ENCODE measurements at regions not wholly inside any gene's neighbourhood (a gene's known extent, or its start where the extent isn't known, plus 50 kb on each side); places are given as distances from the start of the nearest gene placed in this dataset.

- peaks cover 0 to 3% of the 10 kb centered on the region in 2 experiments; a peak in 2 of 5 replicates for H3K4me1 ChIP-seq (replicated peaks in 1 of 2; ENCODE audit: control insufficient read depth in 2 of 2, insufficient read depth in 2 of 2, low read length in 2 of 2)
- no peak overlapping the region for H3K4me2 ChIP-seq (ENCODE audit: insufficient read depth, low read length)
- no peak for TF ChIP-seq E2F1 (CRISPR knock-in tag; IDR thresholded peaks at IDR 0.05)
- TF ChIP-seq ELF1 (tag; IDR thresholded peaks at IDR 0.05) = no peak
- TF ChIP-seq L3MBTL2 (IDR thresholded peaks at IDR 0.05) = no peak
- no peak for ATAC-seq
- H3K9me3 ChIP-seq (replicated peaks; ENCODE audit: control insufficient read depth, insufficient read depth, low read depth, low read length) = no peaks in the 10 kb centered on the region
- no peaks in the 10 kb centered on the region for H4K20me1 ChIP-seq (replicated peaks; ENCODE audit: control insufficient read depth, insufficient read depth, low read length)
- H2AFZ ChIP-seq (ENCODE audit: low read depth, low read length) = no peak overlapping the region
- no peaks in the 10 kb centered on the region for H3K79me2 ChIP-seq (ENCODE audit: control insufficient read depth, insufficient read depth, low read length)
- BruUV-seq (replicated peaks) = no TSS peak
- H3K4me3 ChIP-seq = no peak overlapping the region
- no peak overlapping the region for H3K27ac ChIP-seq (ENCODE audit: extremely low read depth, low read depth, low read length)
- no peaks in the 10 kb centered on the region for H3K9me1 ChIP-seq (ENCODE audit: control insufficient read depth, insufficient read depth, low read length)
- intact Hi-C loops (cut with micrococcal nuclease) (no loop called here), in situ Hi-C loops (cut with MboI) (no loop called here)
- WGBS (ENCODE audit: insufficient coverage, low coverage, missing lambda C conversion rate) = 86% methylated on average over 3 of the region's 3 CpGs
- peaks cover 65% of the 10 kb centered on the region for H3K36me3 ChIP-seq (ENCODE audit: control insufficient read depth, insufficient read depth, low read length)
- no peak for FAIRE-seq
- ChIA-PET CTCF (ENCODE audit: low intra/inter-chr PET ratio) (no interaction called here), POLR2A (interaction anchor here (1.0 to 1.7 kb wide), 2 partner anchors 15 to 90 kb away, joined by 3 to 8 read pairs; no protein-coding TSS in a partner anchor)
- no peaks in the 10 kb centered on the region for H3K27me3 ChIP-seq (ENCODE audit: control insufficient read depth in 2 of 2, insufficient read depth in 2 of 2, low read length in 2 of 2)
- no peak for DNase-seq (ENCODE audit: extremely low read depth in 1 of 4, low spot score in 3 of 4)
- no peak overlapping the region for H3K9ac ChIP-seq (ENCODE audit: insufficient read depth in 1 of 2, low read depth in 2 of 2, low read length in 2 of 2)
Observed at GRCh38 chr5:54404568-54404967, 50.9 kb upstream of the HSPB3 start.

DNA sequence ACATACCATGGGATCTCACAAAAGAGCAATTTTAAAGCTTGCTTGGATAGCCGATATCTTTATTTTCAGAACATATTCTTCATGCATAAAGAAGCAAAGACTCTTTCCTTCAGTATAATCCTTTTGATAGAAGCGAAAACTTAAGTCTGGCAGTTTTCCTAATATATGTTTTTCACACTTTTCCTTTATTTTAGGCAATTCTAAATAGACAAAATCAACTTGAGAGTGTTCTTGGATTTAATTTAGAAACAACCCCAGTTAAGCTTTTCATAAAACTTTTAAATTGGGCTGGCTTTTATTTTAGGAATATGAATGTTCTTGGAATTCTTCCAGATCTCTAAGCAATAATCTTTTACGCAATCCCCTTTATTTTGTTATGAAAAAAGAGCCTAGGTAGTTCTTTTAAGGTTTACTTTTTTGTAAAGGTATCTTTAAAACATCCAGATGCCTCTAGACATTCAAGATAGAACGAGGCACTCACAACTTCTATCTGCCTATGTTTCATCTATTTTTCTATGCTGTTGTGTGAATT, 51.5 kb upstream of the HSPB3 start:
- CTCF ChIA-PET (ENCODE audit: low intra/inter-chr PET ratio) = no interaction called here
- in situ Hi-C loops (cut with MboI) (no loop called here), intact Hi-C loops (cut with micrococcal nuclease) (no loop called here)
- Histone ChIP-seq H2AFZ (ENCODE audit: low read depth, low read length) (no peak overlapping the region), H3K79me2 (ENCODE audit: control insufficient read depth, insufficient read depth, low read length) (no peaks in the 10 kb centered on the region), H3K27ac (ENCODE audit: extremely low read depth, low read depth, low read length) (no peak overlapping the region), H3K27me3 (ENCODE audit: control insufficient read depth in 2 of 2, insufficient read depth in 2 of 2, low read length in 2 of 2) (no peaks in the 10 kb centered on the region), H3K9me1 (ENCODE audit: control insufficient read depth, insufficient read depth, low read length) (no peaks in the 10 kb centered on the region), H3K4me3 (no peak overlapping the region), H3K36me3 (ENCODE audit: control insufficient read depth, insufficient read depth, low read length) (peaks cover 66% of the 10 kb centered on the region), H3K4me1 (replicated peaks in 1 of 2; ENCODE audit: control insufficient read depth in 2 of 2, insufficient read depth in 2 of 2, low read length in 2 of 2) (peaks cover 0 to 3% of the 10 kb centered on the region in 2 experiments; a peak in 2 of 5 replicates), H3K9me3 (replicated peaks; ENCODE audit: control insufficient read depth, insufficient read depth, low read depth, low read length) (no peaks in the 10 kb centered on the region), H4K20me1 (replicated peaks; ENCODE audit: control insufficient read depth, insufficient read depth, low read length) (no peaks in the 10 kb centered on the region), H3K9ac (ENCODE audit: insufficient read depth in 1 of 2, low read depth in 2 of 2, low read length in 2 of 2) (no peak overlapping the region), H3K4me2 (ENCODE audit: insufficient read depth, low read length) (no peak overlapping the region)
- BruUV-seq (replicated peaks) = no TSS peak
- 87% methylated on average over 4 of the region's 4 CpGs for WGBS (ENCODE audit: insufficient coverage, low coverage, missing lambda C conversion rate)
- ATAC-seq = no peak
- no peak for DNase-seq (ENCODE audit: extremely low read depth in 1 of 4, low spot score in 3 of 4)
- POLR2A ChIA-PET = interaction anchor here (0.6 to 1.2 kb wide), 5 partner anchors 8 to 89 kb away, joined by 3 to 4 read pairs (median 3); no protein-coding TSS in a partner anchor
- FAIRE-seq = no peak
- TF ChIP-seq TSC22D4 (tag; IDR thresholded peaks at IDR 0.05) (no peak), E4F1 (CRISPR knock-in tag; IDR thresholded peaks at IDR 0.05; ENCODE audit: borderline replicate concordance) (no peak), BHLHE40 (IDR thresholded peaks at IDR 0.05; ENCODE audit: low read length) (no peak), ZFP36 (IDR thresholded peaks at IDR 0.05; ENCODE audit: low read depth, low read length, partially characterized antibody) (no peak)
- TF ChIP-seq, protein P1, sequence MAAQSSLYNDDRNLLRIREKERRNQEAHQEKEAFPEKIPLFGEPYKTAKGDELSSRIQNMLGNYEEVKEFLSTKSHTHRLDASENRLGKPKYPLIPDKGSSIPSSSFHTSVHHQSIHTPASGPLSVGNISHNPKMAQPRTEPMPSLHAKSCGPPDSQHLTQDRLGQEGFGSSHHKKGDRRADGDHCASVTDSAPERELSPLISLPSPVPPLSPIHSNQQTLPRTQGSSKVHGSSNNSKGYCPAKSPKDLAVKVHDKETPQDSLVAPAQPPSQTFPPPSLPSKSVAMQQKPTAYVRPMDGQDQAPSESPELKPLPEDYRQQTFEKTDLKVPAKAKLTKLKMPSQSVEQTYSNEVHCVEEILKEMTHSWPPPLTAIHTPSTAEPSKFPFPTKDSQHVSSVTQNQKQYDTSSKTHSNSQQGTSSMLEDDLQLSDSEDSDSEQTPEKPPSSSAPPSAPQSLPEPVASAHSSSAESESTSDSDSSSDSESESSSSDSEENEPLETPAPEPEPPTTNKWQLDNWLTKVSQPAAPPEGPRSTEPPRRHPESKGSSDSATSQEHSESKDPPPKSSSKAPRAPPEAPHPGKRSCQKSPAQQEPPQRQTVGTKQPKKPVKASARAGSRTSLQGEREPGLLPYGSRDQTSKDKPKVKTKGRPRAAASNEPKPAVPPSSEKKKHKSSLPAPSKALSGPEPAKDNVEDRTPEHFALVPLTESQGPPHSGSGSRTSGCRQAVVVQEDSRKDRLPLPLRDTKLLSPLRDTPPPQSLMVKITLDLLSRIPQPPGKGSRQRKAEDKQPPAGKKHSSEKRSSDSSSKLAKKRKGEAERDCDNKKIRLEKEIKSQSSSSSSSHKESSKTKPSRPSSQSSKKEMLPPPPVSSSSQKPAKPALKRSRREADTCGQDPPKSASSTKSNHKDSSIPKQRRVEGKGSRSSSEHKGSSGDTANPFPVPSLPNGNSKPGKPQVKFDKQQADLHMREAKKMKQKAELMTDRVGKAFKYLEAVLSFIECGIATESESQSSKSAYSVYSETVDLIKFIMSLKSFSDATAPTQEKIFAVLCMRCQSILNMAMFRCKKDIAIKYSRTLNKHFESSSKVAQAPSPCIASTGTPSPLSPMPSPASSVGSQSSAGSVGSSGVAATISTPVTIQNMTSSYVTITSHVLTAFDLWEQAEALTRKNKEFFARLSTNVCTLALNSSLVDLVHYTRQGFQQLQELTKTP (IDR thresholded peaks at IDR 0.05; ENCODE audit: low read depth in 1 of 2, partially characterized antibody in 2 of 2) = no peak
